ENCODE measurements at regions not wholly inside any gene's neighbourhood (a gene's known extent, or its start where the extent isn't known, plus 50 kb on each side); places are given as distances from the start of the nearest gene placed in this dataset.

- no peak for DNase-seq (ENCODE audit: low read depth in 4 of 4, low spot score in 3 of 4)
These were observed 229.8 kb upstream of the HS6ST1 start for GRCh38 chr2:128548461-128548891.

- no peak for DNase-seq (ENCODE audit: low read depth in 4 of 4, low spot score in 3 of 4)
These were observed 230.4 kb upstream of the HS6ST1 start for GRCh38 chr2:128549094-128549493.

- peak; percentile 24 to 50 (median 30) for DNase-seq (ENCODE audit: low read depth in 4 of 4, low spot score in 3 of 4)
These were observed 231.1 kb upstream of the HS6ST1 start for GRCh38 chr2:128549646-128550260.

- DNase-seq (ENCODE audit: low read depth in 4 of 4, low spot score in 3 of 4) = no peak
These were observed 231.7 kb upstream of the HS6ST1 start for GRCh38 chr2:128550389-128550788.

- no peak for DNase-seq (ENCODE audit: low read depth in 4 of 4, low spot score in 3 of 4)
These were observed 232.2 kb upstream of the HS6ST1 start for GRCh38 chr2:128550801-128551416.

GRCh38 chr2:128551435-128551834 lies 232.8 kb upstream of the HS6ST1 start:
- no peak for DNase-seq (ENCODE audit: low read depth in 4 of 4, low spot score in 3 of 4)

- no peak for DNase-seq (ENCODE audit: low read depth in 4 of 4, low spot score in 3 of 4)
These were observed 233.6 kb upstream of the HS6ST1 start for GRCh38 chr2:128552141-128552805.

- no peak for DNase-seq (ENCODE audit: low read depth in 4 of 4, low spot score in 3 of 4)
These were observed 234.3 kb upstream of the HS6ST1 start for GRCh38 chr2:128552806-128553551.

- DNase-seq (ENCODE audit: low read depth in 4 of 4, low spot score in 3 of 4) = no peak
These were observed 235.6 kb upstream of the HS6ST1 start for GRCh38 chr2:128554151-128554769.

- DNase-seq (ENCODE audit: low read depth in 4 of 4, low spot score in 3 of 4) = no peak
These were observed 236.8 kb upstream of the HS6ST1 start for GRCh38 chr2:128555433-128555832.

- DNase-seq (ENCODE audit: low read depth in 4 of 4, low spot score in 3 of 4) = no peak
These were observed 237.4 kb upstream of the HS6ST1 start for GRCh38 chr2:128556089-128556488.

- DNase-seq (ENCODE audit: low read depth in 4 of 4, low spot score in 3 of 4) = no peak
These were observed 238.0 kb upstream of the HS6ST1 start for GRCh38 chr2:128556633-128557032.

- DNase-seq (ENCODE audit: low read depth in 4 of 4, low spot score in 3 of 4) = no peak
These were observed 238.4 kb upstream of the HS6ST1 start for GRCh38 chr2:128557069-128557468.

- no peak for DNase-seq (ENCODE audit: low read depth in 4 of 4, low spot score in 3 of 4)
These were observed 239.2 kb upstream of the HS6ST1 start for GRCh38 chr2:128557831-128558241.

GRCh38 chr2:128558441-128558840 lies 239.8 kb upstream of the HS6ST1 start:
- no peak for DNase-seq (ENCODE audit: low read depth in 4 of 4, low spot score in 3 of 4)

GRCh38 chr2:128558895-128559532 lies 240.3 kb upstream of the HS6ST1 start:
- no peak for DNase-seq (ENCODE audit: low read depth in 4 of 4, low spot score in 3 of 4)

- no peak for DNase-seq (ENCODE audit: low read depth in 4 of 4, low spot score in 3 of 4)
These were observed 241.2 kb upstream of the HS6ST1 start for GRCh38 chr2:128559533-128560515.

- DNase-seq (ENCODE audit: low read depth in 4 of 4, low spot score in 3 of 4) = no peak
These were observed 242.1 kb upstream of the HS6ST1 start for GRCh38 chr2:128560718-128561117.
